ENCODE measurements at regions not wholly inside any gene's neighbourhood (a gene's known extent, or its start where the extent isn't known, plus 50 kb on each side); places are given as distances from the start of the nearest gene placed in this dataset.

GRCh38 chr13:31441800-31442510 is 242.2 kb downstream of the B3GLCT start:
- TF ChIP-seq CTCF (IDR thresholded peaks at IDR 0.05; ENCODE audit: low read depth, low read length) (no peak), POLR2A (IDR thresholded peaks at IDR 0.05; ENCODE audit: extremely low read depth, insufficient read length) (no peak), MAX (IDR thresholded peaks at IDR 0.05; ENCODE audit: low read depth, low read length) (no peak), MYC (IDR thresholded peaks at IDR 0.05; ENCODE audit: low read depth, low read length) (no peak)

Data from NB4 (cell line).